Psoas muscle (tissue), 7 donors: ENCODE measurements at regions not wholly inside any gene's neighbourhood (a gene's known extent, or its start where the extent isn't known, plus 50 kb on each side); places are given as distances from the start of the nearest gene placed in this dataset.

Source experiments
- ATAC-seq, 4 donors: fragments of 200-7000 bp; cut with Tn5 transposase; one replicate each; pipeline ENCODE4 v1.9.1; 2020; ENCODE audit warnings: moderate library complexity in 3 of 4, mild to moderate bottlenecking in 2 of 4
- DNase-seq, 2 donors: peaks; one replicate each; pipeline ENCODE4 v3.0.0-alpha.2; 2020
- H3K27ac ChIP-seq: fragments of 200-600 bp; one replicate; pipeline ENCODE4 v1.8.0; 2022
- H3K27me3 ChIP-seq, 3 donors: fragments of 200-600 bp in 1 of 3; one replicate each; pipeline versions ENCODE4 v1.6.1 to v1.8.0; 2013 to 2022; ENCODE audit warnings: low read length in 2 of 3, mild to moderate bottlenecking in 2 of 3, moderate library complexity in 1 of 3; ENCODE audit not compliant: insufficient read depth in 3 of 3
- H3K36me3 ChIP-seq, 2 donors: fragments of 200-600 bp in 1 of 2; one replicate each; pipeline versions ENCODE4 v1.6.1 to v1.8.0; 2013 to 2022; ENCODE audit warnings: low read depth in 1 of 2, mild to moderate bottlenecking in 1 of 2, moderate library complexity in 1 of 2; ENCODE audit not compliant: insufficient read depth in 1 of 2
- H3K4me1 ChIP-seq: fragments of 200-600 bp; one replicate; pipeline ENCODE4 v1.8.0; 2022
- H3K4me3 ChIP-seq: fragments of 200-600 bp; one replicate; pipeline ENCODE4 v1.8.0; 2022; ENCODE audit warnings: mild to moderate bottlenecking
- H3K9me3 ChIP-seq: fragments of 200-600 bp; one replicate; pipeline ENCODE4 v1.8.0; 2022
- WGBS, 3 donors: extraction: QIAGEN DNeasy Blood & Tissue Kit; methylation state at CpG; one replicate each; pipeline versions ENCODE4 v1.1.6 to v1.1.7; 2013; 5-methylcytosine and 5-hydroxymethylcytosine counted together
- intact Hi-C, 2 donors: fragments of 100-400 bp; cut with DNase I; formaldehyde crosslinking; loops; one replicate each; pipeline versions ENCODE4 v1.11.0 to v1.14.2; 2022
- TF ChIP-seq, protein P1 (sequence below): fragments of 200-600 bp; IDR thresholded peaks from one replicate; pipeline ENCODE4 v1.8.0; 2022; ENCODE audit warnings: antibody characterized with exemption
- donor health status: healthy with polysubstance abuse.
- donor health status: DM: no; HTN: no; CAD: no; lungs with moderate emphysema.
- donor health status: Bipolar disorder and iron deficiency.
- donor health status: healthy.
- donor health status: DM: yes; HTN: yes; CAD: no.
- donor health status: DM: no; HTN: no; CAD: no.
- donor health status: DM: yes; HTN: yes; CAD: no.

DNA sequence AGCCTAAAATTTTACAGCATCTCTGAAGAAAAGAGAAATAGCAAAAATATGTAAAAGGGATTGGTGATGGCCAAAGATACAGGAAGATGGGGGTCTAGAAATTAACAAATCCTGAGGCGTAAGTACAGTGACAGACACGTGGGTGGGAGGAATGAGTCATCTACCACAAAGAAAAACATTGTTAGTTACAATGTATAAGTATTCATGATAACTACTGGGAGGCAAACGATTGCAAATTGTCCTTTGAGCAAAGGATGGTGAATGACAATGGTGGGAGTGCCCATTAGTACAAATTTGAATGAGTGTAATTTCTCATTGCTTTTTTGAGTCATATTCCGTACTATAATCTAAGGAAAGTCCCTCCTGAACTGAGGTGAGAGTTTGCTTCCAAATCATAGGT, 809.0 kb upstream of the FAM98A start:
- Histone ChIP-seq H3K4me3 (no peak overlapping the region), H3K36me3 (no peaks in the 10 kb centered on the region), H3K27me3 (no peaks in the 10 kb centered on the region), H3K4me1 (no peaks in the 10 kb centered on the region), H3K9me3 (no peaks in the 10 kb centered on the region), H3K27ac (no peak overlapping the region)
- ATAC-seq, result no peak
- TF ChIP-seq, protein P1, sequence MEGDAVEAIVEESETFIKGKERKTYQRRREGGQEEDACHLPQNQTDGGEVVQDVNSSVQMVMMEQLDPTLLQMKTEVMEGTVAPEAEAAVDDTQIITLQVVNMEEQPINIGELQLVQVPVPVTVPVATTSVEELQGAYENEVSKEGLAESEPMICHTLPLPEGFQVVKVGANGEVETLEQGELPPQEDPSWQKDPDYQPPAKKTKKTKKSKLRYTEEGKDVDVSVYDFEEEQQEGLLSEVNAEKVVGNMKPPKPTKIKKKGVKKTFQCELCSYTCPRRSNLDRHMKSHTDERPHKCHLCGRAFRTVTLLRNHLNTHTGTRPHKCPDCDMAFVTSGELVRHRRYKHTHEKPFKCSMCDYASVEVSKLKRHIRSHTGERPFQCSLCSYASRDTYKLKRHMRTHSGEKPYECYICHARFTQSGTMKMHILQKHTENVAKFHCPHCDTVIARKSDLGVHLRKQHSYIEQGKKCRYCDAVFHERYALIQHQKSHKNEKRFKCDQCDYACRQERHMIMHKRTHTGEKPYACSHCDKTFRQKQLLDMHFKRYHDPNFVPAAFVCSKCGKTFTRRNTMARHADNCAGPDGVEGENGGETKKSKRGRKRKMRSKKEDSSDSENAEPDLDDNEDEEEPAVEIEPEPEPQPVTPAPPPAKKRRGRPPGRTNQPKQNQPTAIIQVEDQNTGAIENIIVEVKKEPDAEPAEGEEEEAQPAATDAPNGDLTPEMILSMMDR, result no peak
- intact Hi-C loops, result no loop called here
- no peak for DNase-seq
- WGBS, 3 donors, result 55 to 68% (median 64%) methylated on average over 4 of the region's 4 CpGs

DNA sequence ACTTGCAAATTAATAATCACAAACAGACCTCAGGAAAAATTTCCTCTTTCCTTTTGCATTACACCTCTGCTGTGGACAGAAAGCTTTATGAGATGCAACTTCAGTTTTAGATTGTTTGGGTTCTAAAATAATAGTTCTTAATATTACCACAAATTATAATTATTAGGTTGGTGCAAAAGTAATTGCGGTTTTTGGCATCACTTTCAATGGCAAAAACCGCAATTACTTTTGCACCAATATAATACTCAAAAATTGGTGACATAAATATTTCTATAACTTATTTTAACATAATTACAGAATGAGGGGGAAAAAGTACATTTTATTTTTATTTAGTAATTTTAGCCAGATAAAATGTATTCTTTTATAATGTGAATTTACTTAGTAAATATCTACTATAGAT, 804.4 kb upstream of the FAM98A start:
- H3K27me3 ChIP-seq, result no peaks in the 10 kb centered on the region
- H3K27ac ChIP-seq, result no peak overlapping the region

GRCh38 chr2:34402376-34402775, 803.3 kb upstream of the FAM98A start:
- no peak for ATAC-seq

More for the DNA sequence above, 804.4 kb upstream of the FAM98A start:
- DNase-seq, result no peak
- H3K4me1 ChIP-seq, result no peaks in the 10 kb centered on the region
- H3K36me3 ChIP-seq, result no peaks in the 10 kb centered on the region
- WGBS, 3 donors, result 94 to 97% (median 95%) methylated on average over 2 of the region's 2 CpGs
- H3K4me3 ChIP-seq, result no peak overlapping the region
- TF ChIP-seq, protein P1, result no peak
- intact Hi-C loops, result no loop called here
- ATAC-seq, result no peak
- no peaks in the 10 kb centered on the region for H3K9me3 ChIP-seq

GRCh38 chr2:34401186-34401585, 802.1 kb upstream of the FAM98A start:
- Histone ChIP-seq H3K9me3 (no peaks in the 10 kb centered on the region), H3K27ac (no peak overlapping the region), H3K4me3 (no peak overlapping the region), H3K36me3 (no peaks in the 10 kb centered on the region), H3K27me3 (no peaks in the 10 kb centered on the region), H3K4me1 (no peaks in the 10 kb centered on the region)
- ATAC-seq (no peak), DNase-seq (no peak)
- 82 to 89% (median 87%) methylated on average over 5 of the region's 5 CpGs for WGBS, 3 donors
- TF ChIP-seq, protein P1, result no peak
- intact Hi-C loops, result no loop called here

More at GRCh38 chr2:34402376-34402775, 803.3 kb upstream of the FAM98A start:
- H3K36me3 ChIP-seq, result no peaks in the 10 kb centered on the region
- no peak overlapping the region for H3K27ac ChIP-seq
- WGBS, 3 donors, result 79 to 82% (median 80%) methylated on average over 3 of the region's 3 CpGs
- no peaks in the 10 kb centered on the region for H3K4me1 ChIP-seq
- H3K27me3 ChIP-seq, result no peaks in the 10 kb centered on the region
- DNase-seq, result no peak
- no peaks in the 10 kb centered on the region for H3K9me3 ChIP-seq
- intact Hi-C loops, result no loop called here
- TF ChIP-seq, protein P1, result no peak
- H3K4me3 ChIP-seq, result no peak overlapping the region

GRCh38 chr2:34388446-34388845, 789.3 kb upstream of the FAM98A start:
- DNase-seq (no peak), ATAC-seq (no peak)
- H3K36me3 ChIP-seq, result no peaks in the 10 kb centered on the region
- no peaks in the 10 kb centered on the region for H3K4me1 ChIP-seq
- TF ChIP-seq, protein P1, result no peak
- 29 to 45% (median 39%) methylated on average over 2 of the region's 2 CpGs for WGBS, 3 donors
- intact Hi-C loops, result no loop called here
- H3K27ac ChIP-seq, result no peak overlapping the region
- no peak overlapping the region for H3K4me3 ChIP-seq
- no peaks in the 10 kb centered on the region for H3K27me3 ChIP-seq
- no peaks in the 10 kb centered on the region for H3K9me3 ChIP-seq
